ENCODE measurements at regions not wholly inside any gene's neighbourhood (a gene's known extent, or its start where the extent isn't known, plus 50 kb on each side); places are given as distances from the start of the nearest gene placed in this dataset.

GRCh38 chr9:1221298-1221697 is 171.1 kb downstream of the DMRT2 start:
- TF ChIP-seq CTCF (conservative IDR thresholded peaks at IDR 0.05; ENCODE audit: low read length) (no peak), EZH2phosphoT487 (IDR thresholded peaks at IDR 0.05; ENCODE audit: borderline replicate concordance, low read depth, low read length) (no peak)

All from OCI-LY7 (cell line).